KMS-11 (cell line): ENCODE measurements at regions not wholly inside any gene's neighbourhood (a gene's known extent, or its start where the extent isn't known, plus 50 kb on each side); places are given as distances from the start of the nearest gene placed in this dataset.

Experiments used
- H2AFZ ChIP-seq: fragments of 200-600 bp; sonication (generic); 2 replicates; pipeline ENCODE4 v1.6.1; 2016; ENCODE audit warnings: antibody characterized with exemption, mixed run types, low read depth
- H3K27ac ChIP-seq: fragments of 200-600 bp; sonication (generic); 2 replicates; pipeline ENCODE4 v1.6.1; 2016; ENCODE audit warnings: mild to moderate bottlenecking, mixed run types
- H3K27me3 ChIP-seq: fragments of 200-600 bp; sonication (generic); 2 replicates; pipeline ENCODE4 v1.6.1; 2017; ENCODE audit warnings: mild to moderate bottlenecking, low read depth, mixed run types, moderate library complexity; ENCODE audit not compliant: insufficient read depth
- H3K36me3 ChIP-seq: fragments of 200-600 bp; sonication (generic); 2 replicates; pipeline ENCODE4 v1.6.1; 2017; ENCODE audit warnings: mild to moderate bottlenecking, mixed run types; ENCODE audit not compliant: insufficient read depth
- H3K4me1 ChIP-seq: fragments of 200-600 bp; sonication (generic); 2 replicates; pipeline ENCODE4 v1.6.1; 2016; ENCODE audit warnings: mild to moderate bottlenecking, low read depth, mixed run types; ENCODE audit not compliant: poor library complexity, severe bottlenecking
- H3K4me2 ChIP-seq: fragments of 200-600 bp; sonication (generic); 2 replicates; pipeline ENCODE4 v1.7.0; 2016; ENCODE audit warnings: mild to moderate bottlenecking, mixed run types
- H3K4me3 ChIP-seq: fragments of 200-600 bp; sonication (generic); IDR thresholded peaks from 2 replicates; pipeline ENCODE4 v1.6.1; 2017; ENCODE audit warnings: low read depth, low read length, mixed read lengths; ENCODE audit not compliant: insufficient read depth
- H3K79me2 ChIP-seq: fragments of 200-600 bp; sonication (generic); 2 replicates; pipeline ENCODE4 v1.6.1; 2016; ENCODE audit warnings: low read depth, mixed run types; ENCODE audit not compliant: insufficient read depth
- H3K9ac ChIP-seq: fragments of 200-600 bp; sonication (generic); 2 replicates; pipeline ENCODE4 v1.6.1; 2016; ENCODE audit warnings: mild to moderate bottlenecking, mixed run types
- H4K20me1 ChIP-seq: fragments of 200-600 bp; sonication (generic); 2 replicates; pipeline ENCODE4 v1.6.1; 2016; ENCODE audit warnings: mild to moderate bottlenecking, mixed run types; ENCODE audit not compliant: insufficient read depth
- CTCF ChIP-seq: fragments of 200-600 bp; sonication (generic); conservative IDR thresholded peaks from 2 replicates; pipeline ENCODE4 v1.6.1; 2017; ENCODE audit warnings: low read depth, mild to moderate bottlenecking, antibody characterized with exemption, low read length, moderate library complexity, mixed read lengths

GRCh38 chr3:23698652-23699313, 107.0 kb upstream of the UBE2E1 start:
- H3K27me3 ChIP-seq: no peaks in the 10 kb centered on the region
- H3K27ac ChIP-seq: no peak overlapping the region
- H4K20me1 ChIP-seq: no peaks in the 10 kb centered on the region
- 0 out of 2 replicates have a peak overlapping the region, but pooled peaks have one; percentile 33 for H3K4me2 ChIP-seq
- peak; percentile 31; the same call in 1 of the 2 replicates for TF ChIP-seq CTCF
- no peak overlapping the region for H3K4me3 ChIP-seq
- H3K79me2 ChIP-seq: no peaks in the 10 kb centered on the region
- H2AFZ ChIP-seq: peak overlapping the region; percentile 30; the same call in 1 of the 2 replicates
- H3K36me3 ChIP-seq: no peaks in the 10 kb centered on the region
- H3K9ac ChIP-seq: no peak overlapping the region
- H3K4me1 ChIP-seq: peaks cover 9% of the 10 kb centered on the region

DNA sequence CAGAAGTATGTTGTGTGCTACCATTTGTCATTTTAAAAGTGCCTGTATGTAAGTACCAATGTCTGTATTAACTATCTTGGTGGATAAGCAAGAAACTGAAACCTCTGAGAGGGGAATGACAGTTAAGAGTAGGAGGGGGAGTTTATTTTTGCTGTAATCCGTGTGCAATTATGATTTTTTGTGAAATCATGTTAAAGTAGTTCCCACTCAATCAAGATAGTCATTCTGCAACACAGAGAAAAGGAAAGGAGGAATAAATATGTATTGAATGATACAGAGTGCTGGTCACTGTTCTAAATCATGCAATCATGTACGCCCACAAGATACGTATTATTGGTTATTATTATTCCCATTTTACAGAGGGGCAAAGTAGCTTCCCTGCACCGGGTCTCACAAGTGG, 105.1 kb upstream of the UBE2E1 start:
- Histone ChIP-seq H3K4me2 (no peak overlapping the region), H3K27me3 (no peaks in the 10 kb centered on the region), H3K9ac (no peak overlapping the region), H3K27ac (no peak overlapping the region), H2AFZ (no peak overlapping the region), H3K36me3 (no peaks in the 10 kb centered on the region), H4K20me1 (no peaks in the 10 kb centered on the region), H3K4me3 (no peak overlapping the region), H3K4me1 (peaks cover 9% of the 10 kb centered on the region), H3K79me2 (no peaks in the 10 kb centered on the region)
- no peak for TF ChIP-seq CTCF

DNA sequence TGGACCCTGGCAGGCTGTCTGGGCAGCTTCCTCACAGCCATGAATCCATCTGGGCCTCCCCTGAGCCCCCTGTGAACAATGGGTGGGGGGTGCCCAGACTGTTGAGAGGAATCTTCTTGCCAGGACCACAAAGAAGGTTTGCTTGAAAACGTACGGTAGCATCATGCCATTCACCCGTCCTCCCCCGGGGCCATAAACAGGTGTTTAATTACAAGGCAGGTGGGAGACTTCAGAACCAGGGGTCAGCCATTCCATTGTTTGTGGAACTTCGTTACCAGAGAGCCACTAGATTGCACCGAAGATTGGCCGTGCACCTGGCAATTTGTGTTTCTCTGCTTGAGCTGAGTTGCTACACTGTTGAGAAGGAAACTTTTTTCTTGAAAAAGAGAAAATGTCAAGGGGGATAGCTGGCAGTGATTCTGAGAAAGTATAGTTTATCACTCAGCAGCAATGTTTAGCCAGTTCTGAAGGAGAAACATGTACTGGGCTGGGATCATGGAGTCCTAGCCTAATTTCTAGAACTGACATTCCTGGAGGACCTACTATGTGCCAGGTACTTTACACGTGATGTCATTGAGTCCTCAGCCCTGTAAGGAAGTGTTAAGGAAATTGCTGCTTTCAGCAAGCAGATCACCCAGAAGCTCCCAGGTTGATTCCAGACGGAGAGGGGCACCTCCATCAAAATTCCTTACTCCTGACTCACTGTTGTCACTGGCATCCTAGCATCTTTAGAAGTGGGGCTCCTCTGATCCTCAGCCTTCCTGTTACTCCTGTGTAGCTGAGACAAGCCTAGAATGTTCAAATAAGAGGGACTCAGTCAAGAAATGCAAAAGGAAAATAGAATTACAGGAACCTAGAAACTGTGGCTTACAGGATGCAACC, 103.8 kb upstream of the UBE2E1 start:
- no peaks in the 10 kb centered on the region for H3K79me2 ChIP-seq

GRCh38 chr3:23704298-23704697, 101.5 kb upstream of the UBE2E1 start:
- no peaks in the 10 kb centered on the region for H3K4me1 ChIP-seq
- no peaks in the 10 kb centered on the region for H3K79me2 ChIP-seq
- TF ChIP-seq CTCF: no peak
- no peak overlapping the region for H3K4me2 ChIP-seq
- H2AFZ ChIP-seq: no peak overlapping the region
- H3K4me3 ChIP-seq: no peak overlapping the region
- no peaks in the 10 kb centered on the region for H4K20me1 ChIP-seq
- H3K27ac ChIP-seq: no peak overlapping the region
- H3K36me3 ChIP-seq: no peaks in the 10 kb centered on the region
- H3K27me3 ChIP-seq: no peaks in the 10 kb centered on the region
- no peak overlapping the region for H3K9ac ChIP-seq

More for the DNA sequence above, 103.8 kb upstream of the UBE2E1 start:
- no peaks in the 10 kb centered on the region for H3K36me3 ChIP-seq
- no peak overlapping the region for H3K27ac ChIP-seq
- H3K27me3 ChIP-seq: no peaks in the 10 kb centered on the region
- H2AFZ ChIP-seq: no peak overlapping the region
- no peak for TF ChIP-seq CTCF
- no peaks in the 10 kb centered on the region for H4K20me1 ChIP-seq
- H3K4me1 ChIP-seq: peaks cover 9% of the 10 kb centered on the region
- H3K4me3 ChIP-seq: no peak overlapping the region
- H3K9ac ChIP-seq: no peak overlapping the region
- H3K4me2 ChIP-seq: no peak overlapping the region
